Activated CD4-positive, alpha-beta T cell treated with anti-CD3 and anti-CD28 coated beads for 36 hours (primary cell): ENCODE measurements at regions not wholly inside any gene's neighbourhood (a gene's known extent, or its start where the extent isn't known, plus 50 kb on each side); places are given as distances from the start of the nearest gene placed in this dataset.

ENCODE experiments used
- ATAC-seq: fragments of 200-7000 bp; cut with Tn5 transposase; one replicate; pipeline ENCODE4 v1.10.0; 2021; ENCODE audit warnings: mild to moderate bottlenecking, moderate library complexity
- CTCF ChIA-PET: fragments of 350-600 bp; sonication (Branson Sonifier 250); formaldehyde crosslinking; loops from one replicate; lab custom pipeline; 2021; ENCODE audit warnings: antibody characterized with exemption; lab: Charles Lee
- POLR2A ChIA-PET: fragments of 350-600 bp; sonication (Branson Sonifier 250); formaldehyde crosslinking; loops from one replicate; lab custom pipeline; 2021; ENCODE audit warnings: antibody characterized with exemption, inconsistent platforms; lab: Charles Lee
- DNase-seq: peaks from one replicate; pipeline ENCODE4 v3.0.0-alpha.2; 2020
- H3K27ac Mint-ChIP-seq: one replicate; pipeline ENCODE4 v1.8.0; 2021; ENCODE audit warnings: mixed read lengths
- H3K27me3 Mint-ChIP-seq: one replicate; pipeline ENCODE4 v1.8.0; 2021; ENCODE audit warnings: mixed read lengths
- H3K36me3 Mint-ChIP-seq: one replicate; pipeline ENCODE4 v1.8.0; 2021; ENCODE audit warnings: low read depth, mixed read lengths
- H3K4me1 Mint-ChIP-seq: one replicate; pipeline ENCODE4 v1.8.0; 2021; ENCODE audit warnings: mixed read lengths
- H3K4me3 Mint-ChIP-seq: one replicate; pipeline ENCODE4 v1.8.0; 2021; ENCODE audit warnings: mild to moderate bottlenecking, moderate library complexity, mixed read lengths
- H3K9me3 Mint-ChIP-seq: one replicate; pipeline ENCODE4 v1.8.0; 2021; ENCODE audit warnings: low read depth, mixed read lengths
- intact Hi-C, 2 experiments: fragments of 100-400 bp; cut with DNase I in 1 of 2; cut with micrococcal nuclease in 1 of 2; formaldehyde crosslinking; loops; one replicate each; pipeline versions ENCODE4 v1.14.2 to v1.15.1; 2022 to 2024; cut with DNase I, micrococcal nuclease

GRCh38 chr14:99047441-99048031, 224.5 kb downstream of the BCL11B start:
- no peak for ATAC-seq
- peaks cover 20% of the 10 kb centered on the region for H3K9me3 Mint-ChIP-seq
- DNase-seq, result no peak
- H3K27ac Mint-ChIP-seq, result no peak overlapping the region
- ChIA-PET CTCF (no interaction called here), POLR2A (interaction anchor here (0.7 kb wide), 1 partner anchor 221 kb away, joined by 3 read pairs; no protein-coding TSS in a partner anchor)
- H3K27me3 Mint-ChIP-seq, result no peaks in the 10 kb centered on the region
- H3K36me3 Mint-ChIP-seq, result peaks cover 4% of the 10 kb centered on the region
- peaks cover 28% of the 10 kb centered on the region for H3K4me1 Mint-ChIP-seq
- no peak overlapping the region for H3K4me3 Mint-ChIP-seq
- intact Hi-C loops, result no loop called here

GRCh38 chr14:99050309-99050708, 221.7 kb downstream of the BCL11B start:
- DNase-seq, result no peak
- Mint-ChIP-seq H3K27ac (no peak overlapping the region), H3K27me3 (no peaks in the 10 kb centered on the region), H3K36me3 (peaks cover 3% of the 10 kb centered on the region), H3K4me3 (no peak overlapping the region), H3K9me3 (peaks cover 26% of the 10 kb centered on the region), H3K4me1 (peaks cover 28% of the 10 kb centered on the region)
- POLR2A ChIA-PET, result no interaction called here
- ATAC-seq, result peak; percentile 70
- CTCF ChIA-PET, result interaction anchor here (0.6 to 0.9 kb wide), 2 partner anchors 216 to 270 kb away, joined by 3 read pairs; no protein-coding TSS in a partner anchor
- intact Hi-C loops, result no loop called here

- CTCF ChIA-PET, result no interaction called here
- intact Hi-C loops, result no loop called here
- Mint-ChIP-seq H3K4me1 (peaks cover 32% of the 10 kb centered on the region), H3K36me3 (peaks cover 4% of the 10 kb centered on the region), H3K27ac (no peak overlapping the region), H3K27me3 (no peaks in the 10 kb centered on the region), H3K9me3 (peaks cover 26% of the 10 kb centered on the region), H3K4me3 (no peak overlapping the region)
- DNase-seq (no peak), ATAC-seq (no peak)
- POLR2A ChIA-PET, result no interaction called here
Observed at GRCh38 chr14:99052467-99052866, 219.5 kb downstream of the BCL11B start.

GRCh38 chr14:99055019-99055418, 217.0 kb downstream of the BCL11B start:
- H3K36me3 Mint-ChIP-seq, result peaks cover 4% of the 10 kb centered on the region
- peaks cover 26% of the 10 kb centered on the region for H3K9me3 Mint-ChIP-seq
- intact Hi-C loops, result no loop called here
- no peaks in the 10 kb centered on the region for H3K27me3 Mint-ChIP-seq
- ChIA-PET POLR2A (no interaction called here), CTCF (no interaction called here)
- peaks cover 17% of the 10 kb centered on the region for H3K4me1 Mint-ChIP-seq
- no peak overlapping the region for H3K4me3 Mint-ChIP-seq
- DNase-seq (no peak), ATAC-seq (no peak)
- no peak overlapping the region for H3K27ac Mint-ChIP-seq

GRCh38 chr14:99055816-99056215, 216.2 kb downstream of the BCL11B start:
- CTCF ChIA-PET, result no interaction called here

GRCh38 chr14:99057576-99058083, 214.4 kb downstream of the BCL11B start:
- H3K36me3 Mint-ChIP-seq, result peaks cover 3% of the 10 kb centered on the region
- CTCF ChIA-PET, result no interaction called here

More at GRCh38 chr14:99055816-99056215, 216.2 kb downstream of the BCL11B start:
- Mint-ChIP-seq H3K27me3 (no peaks in the 10 kb centered on the region), H3K4me3 (no peak overlapping the region), H3K4me1 (peaks cover 9% of the 10 kb centered on the region), H3K36me3 (peaks cover 4% of the 10 kb centered on the region), H3K27ac (no peak overlapping the region), H3K9me3 (peaks cover 23% of the 10 kb centered on the region)
- DNase-seq (peak; percentile 44), ATAC-seq (peak; percentile 85)
- intact Hi-C loops, result no loop called here
- POLR2A ChIA-PET, result no interaction called here

GRCh38 chr14:99058542-99058941, 213.5 kb downstream of the BCL11B start:
- Mint-ChIP-seq H3K4me1 (peaks cover 10% of the 10 kb centered on the region), H3K27me3 (no peaks in the 10 kb centered on the region), H3K9me3 (peaks cover 6% of the 10 kb centered on the region), H3K27ac (no peak overlapping the region), H3K36me3 (peaks cover 3% of the 10 kb centered on the region), H3K4me3 (no peak overlapping the region)
- CTCF ChIA-PET, result no interaction called here
- ATAC-seq (no peak), DNase-seq (no peak)
- POLR2A ChIA-PET, result no interaction called here
- intact Hi-C loops, result no loop called here

More at GRCh38 chr14:99057576-99058083, 214.4 kb downstream of the BCL11B start:
- ATAC-seq (no peak), DNase-seq (no peak)
- H3K4me3 Mint-ChIP-seq, result no peak overlapping the region
- H3K27ac Mint-ChIP-seq, result no peak overlapping the region
- intact Hi-C loops, result no loop called here
- POLR2A ChIA-PET, result no interaction called here
- H3K27me3 Mint-ChIP-seq, result no peaks in the 10 kb centered on the region
- H3K4me1 Mint-ChIP-seq, result peaks cover 8% of the 10 kb centered on the region
- peaks cover 11% of the 10 kb centered on the region for H3K9me3 Mint-ChIP-seq

GRCh38 chr14:99062216-99062615, 209.8 kb downstream of the BCL11B start:
- no peaks in the 10 kb centered on the region for H3K27me3 Mint-ChIP-seq
- intact Hi-C loops, result no loop called here
- ChIA-PET CTCF (no interaction called here), POLR2A (no interaction called here)
- no peak overlapping the region for H3K4me3 Mint-ChIP-seq
- no peaks in the 10 kb centered on the region for H3K9me3 Mint-ChIP-seq
- H3K27ac Mint-ChIP-seq, result no peak overlapping the region
- no peak for DNase-seq
- H3K36me3 Mint-ChIP-seq, result no peaks in the 10 kb centered on the region
- no peak for ATAC-seq
- H3K4me1 Mint-ChIP-seq, result peaks cover 4% of the 10 kb centered on the region

GRCh38 chr14:99062772-99063418, 209.1 kb downstream of the BCL11B start:
- no peak overlapping the region for H3K27ac Mint-ChIP-seq
- no peaks in the 10 kb centered on the region for H3K36me3 Mint-ChIP-seq
- DNase-seq, result no peak
- ChIA-PET CTCF (no interaction called here), POLR2A (no interaction called here)
- no peaks in the 10 kb centered on the region for H3K9me3 Mint-ChIP-seq
- no peak for ATAC-seq
- H3K27me3 Mint-ChIP-seq, result no peaks in the 10 kb centered on the region
- H3K4me1 Mint-ChIP-seq, result peaks cover 4% of the 10 kb centered on the region
- no peak overlapping the region for H3K4me3 Mint-ChIP-seq
- intact Hi-C loops, result no loop called here

- intact Hi-C loops, result no loop called here
- H3K36me3 Mint-ChIP-seq, result no peaks in the 10 kb centered on the region
- no peaks in the 10 kb centered on the region for H3K27me3 Mint-ChIP-seq
- ChIA-PET POLR2A (no interaction called here), CTCF (interaction anchor here (0.5 kb wide), 1 partner anchor 204 kb away, joined by 3 read pairs; no protein-coding TSS in a partner anchor)
- no peak for ATAC-seq
- H3K27ac Mint-ChIP-seq, result no peak overlapping the region
- H3K4me1 Mint-ChIP-seq, result peaks cover 4% of the 10 kb centered on the region
- H3K9me3 Mint-ChIP-seq, result no peaks in the 10 kb centered on the region
- no peak for DNase-seq
- no peak overlapping the region for H3K4me3 Mint-ChIP-seq
Observed at GRCh38 chr14:99063620-99064225, 208.3 kb downstream of the BCL11B start.

- no peak for ATAC-seq
- H3K4me3 Mint-ChIP-seq, result no peak overlapping the region
- CTCF ChIA-PET, result interaction anchor here (0.5 kb wide), 1 partner anchor 204 kb away, joined by 3 read pairs; no protein-coding TSS in a partner anchor
- no peak for DNase-seq
- H3K36me3 Mint-ChIP-seq, result no peaks in the 10 kb centered on the region
- H3K9me3 Mint-ChIP-seq, result no peaks in the 10 kb centered on the region
- H3K27ac Mint-ChIP-seq, result no peak overlapping the region
- H3K4me1 Mint-ChIP-seq, result peaks cover 4% of the 10 kb centered on the region
- no peaks in the 10 kb centered on the region for H3K27me3 Mint-ChIP-seq
- POLR2A ChIA-PET, result no interaction called here
- intact Hi-C loops, result no loop called here
Observed at GRCh38 chr14:99064262-99064954, 207.6 kb downstream of the BCL11B start.
